ENCODE measurements at regions not wholly inside any gene's neighbourhood (a gene's known extent, or its start where the extent isn't known, plus 50 kb on each side); places are given as distances from the start of the nearest gene placed in this dataset.
"Not testable (repeated sequence)": the region's sequence is repeated elsewhere in the genome, so short reads cannot be mapped to it uniquely, and the experiment has no call there.

DNA sequence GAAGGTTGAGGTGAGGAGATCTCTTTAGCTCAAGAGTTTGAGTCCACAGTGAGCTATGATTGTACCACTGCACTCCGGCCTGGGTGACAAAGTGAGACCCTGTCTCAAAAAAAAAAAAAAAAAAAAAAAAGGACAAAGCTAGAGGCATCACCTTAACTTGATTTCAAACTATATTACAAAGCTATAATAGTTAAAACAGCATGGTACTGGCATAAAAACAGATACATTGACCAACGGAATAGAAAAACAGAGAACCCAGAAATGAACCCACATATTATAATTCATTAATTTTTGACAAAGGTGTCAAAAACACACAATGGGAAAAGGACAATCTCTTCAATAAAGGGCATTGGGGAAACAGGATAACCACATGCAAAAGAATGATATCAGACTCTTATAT lies 50.8 kb upstream of the MBOAT1 start:
- H3K27me3 Mint-ChIP-seq (ENCODE audit: low read depth) = peaks cover 8% of the 10 kb centered on the region
- no peak for DNase-seq (ENCODE audit: low spot score)
- H3K4me3 Mint-ChIP-seq (ENCODE audit: low read depth) = no peak overlapping the region
- no peak overlapping the region for H3K27ac Mint-ChIP-seq
- no peaks in the 10 kb centered on the region for H3K36me3 Mint-ChIP-seq (ENCODE audit: low read depth)
- peaks cover 3% of the 10 kb centered on the region for H3K9me3 Mint-ChIP-seq
- peaks cover 6% of the 10 kb centered on the region for H3K4me1 Mint-ChIP-seq (ENCODE audit: low read depth)
- intact Hi-C loops (cut with micrococcal nuclease) = no loop called here

GRCh38 chr6:20265842-20266241 lies 53.6 kb upstream of the MBOAT1 start:
- Mint-ChIP-seq H3K4me1 (ENCODE audit: low read depth) (peaks cover 6% of the 10 kb centered on the region), H3K9me3 (peaks cover 3% of the 10 kb centered on the region), H3K4me3 (ENCODE audit: low read depth) (no peak overlapping the region), H3K27ac (no peak overlapping the region), H3K27me3 (ENCODE audit: low read depth) (peaks cover 13% of the 10 kb centered on the region), H3K36me3 (ENCODE audit: low read depth) (no peaks in the 10 kb centered on the region)
- DNase-seq (ENCODE audit: low spot score) = no peak
- intact Hi-C loops (cut with micrococcal nuclease) = loop anchor here (5.0 kb wide), 1 partner anchor 49 kb away; no protein-coding TSS in a partner anchor

- no peaks in the 10 kb centered on the region for H3K36me3 Mint-ChIP-seq (ENCODE audit: low read depth)
- H3K4me1 Mint-ChIP-seq (ENCODE audit: low read depth) = peaks cover 6% of the 10 kb centered on the region
- H3K27ac Mint-ChIP-seq = peak overlapping the region; percentile 20
- peaks cover 11% of the 10 kb centered on the region for H3K27me3 Mint-ChIP-seq (ENCODE audit: low read depth)
- no peak for DNase-seq (ENCODE audit: low spot score)
- peaks cover 3% of the 10 kb centered on the region for H3K9me3 Mint-ChIP-seq
- intact Hi-C loops (cut with micrococcal nuclease) = loop anchor here (5.0 kb wide), 1 partner anchor 50 kb away; no protein-coding TSS in a partner anchor
- H3K4me3 Mint-ChIP-seq (ENCODE audit: low read depth) = no peak overlapping the region
Observed at GRCh38 chr6:20266851-20267608, 54.8 kb upstream of the MBOAT1 start.

GRCh38 chr6:20269181-20269580 lies 56.9 kb upstream of the MBOAT1 start:
- no peak overlapping the region for H3K27ac Mint-ChIP-seq
- no peaks in the 10 kb centered on the region for H3K36me3 Mint-ChIP-seq (ENCODE audit: low read depth)
- H3K9me3 Mint-ChIP-seq = no peaks in the 10 kb centered on the region
- no peak for DNase-seq (ENCODE audit: low spot score)
- H3K4me1 Mint-ChIP-seq (ENCODE audit: low read depth) = peaks cover 6% of the 10 kb centered on the region
- intact Hi-C loops (cut with micrococcal nuclease) = loop anchor here (5.0 kb wide), 1 partner anchor 52 kb away; no protein-coding TSS in a partner anchor
- H3K27me3 Mint-ChIP-seq (ENCODE audit: low read depth) = peaks cover 11% of the 10 kb centered on the region
- H3K4me3 Mint-ChIP-seq (ENCODE audit: low read depth) = no peak overlapping the region

DNA sequence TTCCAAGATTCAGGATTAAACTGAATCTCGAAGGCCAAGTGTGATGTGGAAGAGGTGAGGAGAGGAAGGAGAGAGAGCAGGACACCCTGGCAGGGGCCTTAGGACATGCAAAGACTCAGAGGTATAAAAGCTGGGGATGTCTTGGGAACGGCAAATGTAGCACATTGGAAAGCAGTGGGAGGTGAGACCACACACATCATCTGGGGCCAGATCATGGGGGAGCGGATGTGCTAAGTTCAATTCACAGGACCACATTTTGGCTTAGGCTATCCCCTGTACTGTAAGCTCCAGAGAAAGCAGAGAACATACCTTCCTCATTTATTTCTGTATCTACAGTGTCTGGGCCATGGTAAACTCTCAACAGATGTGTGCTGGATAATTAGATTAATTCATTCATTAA lies 59.5 kb upstream of the MBOAT1 start:
- Mint-ChIP-seq H3K27ac (no peak overlapping the region), H3K4me3 (ENCODE audit: low read depth) (no peak overlapping the region)
- intact Hi-C loops (cut with micrococcal nuclease) = no loop called here

GRCh38 chr6:20274137-20274536 lies 61.9 kb upstream of the MBOAT1 start:
- Mint-ChIP-seq H3K4me3 (ENCODE audit: low read depth) (no peak overlapping the region), H3K36me3 (ENCODE audit: low read depth) (no peaks in the 10 kb centered on the region), H3K4me1 (ENCODE audit: low read depth) (no peaks in the 10 kb centered on the region), H3K27ac (no peak overlapping the region), H3K27me3 (ENCODE audit: low read depth) (peaks cover 21% of the 10 kb centered on the region), H3K9me3 (peaks cover 3% of the 10 kb centered on the region)
- intact Hi-C loops (cut with micrococcal nuclease) = no loop called here
- no peak for DNase-seq (ENCODE audit: low spot score)

More for the DNA sequence above, 59.5 kb upstream of the MBOAT1 start:
- peaks cover 3% of the 10 kb centered on the region for H3K9me3 Mint-ChIP-seq
- peaks cover 5% of the 10 kb centered on the region for H3K4me1 Mint-ChIP-seq (ENCODE audit: low read depth)
- H3K27me3 Mint-ChIP-seq (ENCODE audit: low read depth) = peaks cover 13% of the 10 kb centered on the region
- H3K36me3 Mint-ChIP-seq (ENCODE audit: low read depth) = no peaks in the 10 kb centered on the region
- no peak for DNase-seq (ENCODE audit: low spot score)

GRCh38 chr6:20275837-20276236 lies 63.6 kb upstream of the MBOAT1 start:
- intact Hi-C loops (cut with micrococcal nuclease); H3K27ac Mint-ChIP-seq; H3K9me3 Mint-ChIP-seq; H3K36me3 Mint-ChIP-seq (ENCODE audit: low read depth); H3K4me3 Mint-ChIP-seq (ENCODE audit: low read depth); DNase-seq (ENCODE audit: low spot score); H3K4me1 Mint-ChIP-seq (ENCODE audit: low read depth): not testable (repeated sequence)
- peaks cover 26% of the 10 kb centered on the region for H3K27me3 Mint-ChIP-seq (ENCODE audit: low read depth)

- H3K4me3 Mint-ChIP-seq (ENCODE audit: low read depth); H3K36me3 Mint-ChIP-seq (ENCODE audit: low read depth); H3K4me1 Mint-ChIP-seq (ENCODE audit: low read depth); DNase-seq (ENCODE audit: low spot score); intact Hi-C loops (cut with micrococcal nuclease); H3K27ac Mint-ChIP-seq: not testable (repeated sequence)
- H3K9me3 Mint-ChIP-seq = peaks cover 20% of the 10 kb centered on the region
- H3K27me3 Mint-ChIP-seq (ENCODE audit: low read depth) = peaks cover 37% of the 10 kb centered on the region
Observed at GRCh38 chr6:20277724-20278123, 65.5 kb upstream of the MBOAT1 start.

DNA sequence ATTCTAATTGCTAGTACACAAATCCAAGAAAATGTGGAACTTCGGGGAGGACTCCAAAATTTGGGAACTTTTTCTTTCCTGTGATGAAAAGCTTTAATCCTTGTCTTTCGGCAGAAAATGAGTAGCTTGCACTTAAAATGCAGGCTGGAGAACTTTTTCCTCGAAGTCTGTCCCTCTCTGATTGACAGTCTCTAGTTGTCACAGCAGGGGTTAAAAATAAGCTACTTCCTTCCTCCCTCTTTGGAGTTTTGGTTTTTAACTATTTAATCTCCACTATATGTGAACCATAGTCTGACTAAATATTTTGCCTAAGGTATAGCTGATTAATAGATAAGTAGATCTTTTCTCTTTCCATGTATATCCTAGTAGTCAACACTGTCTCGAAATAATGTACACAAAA lies 66.8 kb upstream of the MBOAT1 start:
- H3K36me3 Mint-ChIP-seq (ENCODE audit: low read depth) = peaks cover 14% of the 10 kb centered on the region

DNA sequence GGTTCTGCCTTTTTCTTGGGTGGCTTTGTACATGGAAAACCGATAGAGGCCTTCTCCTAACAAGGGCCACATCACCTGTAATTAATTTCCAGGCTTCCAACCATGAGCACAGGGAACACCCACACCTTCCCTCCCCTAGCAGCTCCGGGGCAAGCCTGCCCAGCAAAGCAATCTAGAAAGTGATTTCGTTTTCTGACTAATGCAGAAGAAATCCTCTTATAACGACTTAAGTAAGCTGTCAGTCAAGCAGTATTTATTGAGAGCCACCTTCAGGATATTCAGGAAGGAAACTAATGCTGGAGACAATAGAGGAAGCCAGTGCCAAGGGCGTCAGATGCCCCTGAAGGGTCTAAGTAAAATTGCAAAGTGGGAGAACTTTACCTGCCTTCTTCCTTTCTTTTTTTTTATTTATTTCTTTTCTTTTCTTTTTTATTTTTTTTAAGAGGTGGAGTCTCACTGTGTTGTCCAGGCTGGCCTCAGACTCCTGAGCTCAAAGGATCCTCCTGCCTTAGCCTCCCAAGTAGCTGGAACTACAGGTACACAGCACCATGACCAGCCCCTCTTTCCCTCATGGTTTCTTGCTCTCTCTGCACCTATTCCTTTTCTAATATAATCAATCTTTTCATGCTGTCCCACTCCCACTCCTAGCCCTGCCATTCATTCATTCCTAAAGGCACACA lies 67.5 kb upstream of the MBOAT1 start:
- intact Hi-C loops (cut with micrococcal nuclease) = no loop called here
- Mint-ChIP-seq H3K27ac (no peak overlapping the region), H3K4me3 (ENCODE audit: low read depth) (no peak overlapping the region), H3K9me3 (peaks cover 37% of the 10 kb centered on the region), H3K36me3 (ENCODE audit: low read depth) (peaks cover 14% of the 10 kb centered on the region), H3K27me3 (ENCODE audit: low read depth) (peaks cover 45% of the 10 kb centered on the region), H3K4me1 (ENCODE audit: low read depth) (peaks cover 3% of the 10 kb centered on the region)
- no peak for DNase-seq (ENCODE audit: low spot score)

More for the DNA sequence above, 66.8 kb upstream of the MBOAT1 start:
- peaks cover 44% of the 10 kb centered on the region for H3K27me3 Mint-ChIP-seq (ENCODE audit: low read depth)
- H3K4me1 Mint-ChIP-seq (ENCODE audit: low read depth) = peaks cover 3% of the 10 kb centered on the region
- DNase-seq (ENCODE audit: low spot score) = no peak
- H3K4me3 Mint-ChIP-seq (ENCODE audit: low read depth) = no peak overlapping the region
- peaks cover 31% of the 10 kb centered on the region for H3K9me3 Mint-ChIP-seq
- H3K27ac Mint-ChIP-seq = no peak overlapping the region
- intact Hi-C loops (cut with micrococcal nuclease) = no loop called here

DNA sequence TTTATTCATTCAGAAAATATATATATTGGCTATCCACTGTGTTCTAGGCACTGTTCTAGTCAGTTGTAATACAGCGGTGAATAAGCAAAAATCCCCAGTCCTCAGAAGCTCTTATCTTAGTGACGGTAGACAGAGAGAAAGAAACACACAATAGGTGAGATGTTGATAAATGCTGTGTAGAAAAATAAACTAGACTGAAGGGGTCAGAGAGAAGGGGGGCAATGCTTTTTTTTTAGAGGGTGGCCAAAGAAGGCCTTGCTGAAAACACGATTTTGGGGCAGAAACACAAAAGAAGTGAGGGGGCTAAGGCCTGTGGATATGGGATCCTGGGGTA lies 68.0 kb upstream of the MBOAT1 start:
- Mint-ChIP-seq H3K36me3 (ENCODE audit: low read depth) (peaks cover 14% of the 10 kb centered on the region), H3K27me3 (ENCODE audit: low read depth) (peaks cover 45% of the 10 kb centered on the region), H3K27ac (no peak overlapping the region), H3K9me3 (peaks cover 37% of the 10 kb centered on the region), H3K4me1 (ENCODE audit: low read depth) (peaks cover 3% of the 10 kb centered on the region), H3K4me3 (ENCODE audit: low read depth) (no peak overlapping the region)
- intact Hi-C loops (cut with micrococcal nuclease) = no loop called here
- DNase-seq (ENCODE audit: low spot score) = no peak

GRCh38 chr6:20284672-20285071 lies 72.4 kb upstream of the MBOAT1 start:
- no peak overlapping the region for H3K27ac Mint-ChIP-seq
- intact Hi-C loops (cut with micrococcal nuclease) = loop anchor here (5.0 kb wide), 1 partner anchor 72 kb away; the partner anchor contains the start of gene MBOAT1

GRCh38 chr6:20286968-20287565 lies 74.8 kb upstream of the MBOAT1 start:
- peaks cover 24% of the 10 kb centered on the region for H3K9me3 Mint-ChIP-seq
- H3K4me3 Mint-ChIP-seq (ENCODE audit: low read depth) = no peak overlapping the region
- peaks cover 13% of the 10 kb centered on the region for H3K4me1 Mint-ChIP-seq (ENCODE audit: low read depth)
- DNase-seq (ENCODE audit: low spot score) = no peak
- H3K36me3 Mint-ChIP-seq (ENCODE audit: low read depth) = peaks cover 9% of the 10 kb centered on the region
- H3K27me3 Mint-ChIP-seq (ENCODE audit: low read depth) = peaks cover 21% of the 10 kb centered on the region
- intact Hi-C loops (cut with micrococcal nuclease) = loop anchor here (5.0 kb wide), 1 partner anchor 75 kb away; the partner anchor contains the start of gene MBOAT1
- no peak overlapping the region for H3K27ac Mint-ChIP-seq

More at GRCh38 chr6:20284672-20285071, 72.4 kb upstream of the MBOAT1 start:
- DNase-seq (ENCODE audit: low spot score) = no peak
- Mint-ChIP-seq H3K4me1 (ENCODE audit: low read depth) (peaks cover 6% of the 10 kb centered on the region), H3K27me3 (ENCODE audit: low read depth) (peaks cover 36% of the 10 kb centered on the region), H3K4me3 (ENCODE audit: low read depth) (no peak overlapping the region), H3K36me3 (ENCODE audit: low read depth) (peaks cover 14% of the 10 kb centered on the region), H3K9me3 (peaks cover 34% of the 10 kb centered on the region)
